NCI-H524 (cell line): ENCODE measurements at regions not wholly inside any gene's neighbourhood (a gene's known extent, or its start where the extent isn't known, plus 50 kb on each side); places are given as distances from the start of the nearest gene placed in this dataset.
"Not testable (repeated sequence)": the region's sequence is repeated elsewhere in the genome, so short reads cannot be mapped to it uniquely, and the experiment has no call there.

Experiments
- DNase-seq, 2 experiments: peaks; one replicate each; lab custom pipeline; 2025; lab: John Stamatoyannopoulos, UW

DNA sequence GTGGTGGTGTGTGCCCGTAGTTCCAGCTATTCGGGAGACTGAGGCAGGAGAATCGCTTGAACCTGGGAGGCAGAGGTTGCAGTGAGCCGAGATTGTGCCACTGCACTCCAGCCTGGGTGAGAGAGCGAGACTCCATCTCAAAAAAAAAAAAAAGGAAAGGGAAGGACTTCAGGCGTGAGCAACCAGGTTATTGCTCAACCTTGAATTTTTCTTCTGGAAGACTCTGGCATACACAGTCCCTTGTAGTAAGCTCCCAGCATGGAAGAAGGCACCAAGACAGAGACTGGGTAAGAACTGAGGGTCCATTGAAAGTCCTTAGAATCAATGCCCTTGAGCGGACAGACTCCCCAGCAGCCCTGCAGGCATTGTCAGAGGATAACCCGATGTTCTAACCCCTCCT lies 75.0 kb downstream of the C9orf50 start:
- not testable (repeated sequence) for DNase-seq

DNA sequence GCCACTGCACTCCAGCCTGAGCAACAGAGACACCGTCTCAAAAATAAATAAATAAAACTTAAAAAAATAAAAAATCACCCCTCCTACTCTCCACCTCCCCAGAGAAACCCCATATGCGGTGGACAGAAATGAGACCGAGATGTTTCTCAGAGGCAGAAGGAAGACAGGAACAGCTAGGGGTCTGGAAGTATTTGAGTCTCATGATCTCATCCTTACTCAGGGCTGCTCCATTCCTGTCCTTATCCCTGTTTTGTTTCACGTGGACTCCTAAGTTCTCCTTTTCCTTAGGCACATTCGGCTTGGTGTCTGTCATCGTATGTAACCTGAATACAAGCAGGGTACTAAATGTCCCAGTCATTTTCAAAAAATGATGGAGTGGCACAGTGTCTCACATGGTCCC lies 76.1 kb downstream of the C9orf50 start:
- no peak for DNase-seq

DNA sequence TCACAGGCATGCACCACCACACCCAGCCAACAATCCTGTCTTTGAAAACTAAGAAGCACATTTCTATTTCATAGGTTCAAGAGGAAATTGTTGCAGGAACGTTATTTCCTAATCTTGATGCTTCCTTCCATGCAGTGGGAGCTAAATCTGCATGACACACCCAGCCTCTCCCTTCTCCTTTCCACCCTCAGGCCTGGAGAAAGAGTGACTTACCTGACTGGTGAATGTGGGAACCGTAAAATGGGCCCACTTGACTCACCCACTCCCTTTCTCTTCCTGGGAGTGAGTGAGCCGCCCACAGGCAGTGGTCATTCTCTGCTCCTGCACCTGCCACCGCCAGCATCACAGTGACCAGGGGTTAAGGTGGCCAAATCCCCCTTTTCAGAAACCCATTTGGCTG lies 78.2 kb downstream of the C9orf50 start:
- no peak for DNase-seq

DNA sequence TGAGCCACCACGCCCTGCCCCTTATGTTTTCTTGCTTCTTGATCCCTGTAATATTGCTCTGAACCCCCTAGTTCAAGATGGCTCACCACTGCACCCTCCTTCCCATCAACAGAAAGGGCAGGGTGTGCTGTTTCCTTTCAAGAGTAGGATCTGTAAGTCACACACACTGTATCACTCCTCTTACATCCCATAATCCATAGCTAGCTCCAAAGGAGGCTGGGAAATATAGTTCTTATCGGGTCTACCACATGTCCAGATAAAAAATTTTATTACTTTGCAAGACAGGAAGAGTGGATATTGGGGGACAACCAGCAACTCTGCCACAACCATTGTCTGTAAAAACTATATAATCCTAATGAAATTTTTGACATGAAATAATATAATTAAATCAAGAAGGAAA lies 79.6 kb downstream of the C9orf50 start:
- no peak for DNase-seq

DNA sequence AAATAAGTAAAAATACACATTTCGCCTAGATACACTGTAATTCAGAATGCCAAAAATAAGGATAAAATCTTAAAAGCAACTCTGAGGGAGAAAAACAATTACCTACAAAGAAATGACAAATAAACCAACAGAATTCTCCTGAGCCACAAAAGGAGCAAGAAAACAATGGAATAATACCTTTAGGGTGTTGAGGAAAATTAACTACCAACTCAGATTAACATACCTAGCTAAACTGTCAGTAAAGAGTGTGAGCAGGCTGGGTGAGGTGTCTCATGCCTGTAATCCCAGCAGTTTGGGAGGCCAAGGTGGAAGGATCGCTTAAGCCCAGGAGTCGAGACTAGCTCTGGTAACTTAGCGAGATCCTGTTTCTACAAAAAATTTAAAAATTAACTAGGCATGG lies 81.5 kb downstream of the C9orf50 start:
- no peak for DNase-seq

DNA sequence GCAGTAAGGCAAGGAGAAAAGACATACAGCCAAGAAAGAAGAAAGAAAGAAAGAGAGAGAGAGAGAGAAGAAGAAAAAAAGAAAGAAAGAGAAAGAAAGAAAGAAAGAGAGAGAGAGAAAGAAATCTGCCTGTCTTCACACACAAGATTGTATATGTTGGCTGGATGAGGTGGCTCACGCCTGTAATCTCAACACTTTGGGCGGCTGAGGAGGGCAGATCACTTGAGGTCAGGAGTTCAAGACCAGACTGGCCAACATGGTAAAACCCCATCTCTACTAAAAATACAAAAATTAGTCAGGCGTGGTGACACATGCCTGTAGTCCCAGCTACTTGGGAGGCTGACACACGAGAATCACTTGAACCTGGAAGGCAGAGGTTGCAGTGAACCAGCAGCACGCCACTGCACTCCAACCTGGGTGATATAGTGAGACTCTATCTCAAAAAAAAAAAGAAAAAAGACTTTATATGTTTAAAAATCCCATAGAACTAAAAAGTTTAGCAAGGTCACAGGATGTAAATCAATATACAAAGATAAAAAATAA lies 89.0 kb downstream of the C9orf50 start:
- not testable (repeated sequence) for DNase-seq

DNA sequence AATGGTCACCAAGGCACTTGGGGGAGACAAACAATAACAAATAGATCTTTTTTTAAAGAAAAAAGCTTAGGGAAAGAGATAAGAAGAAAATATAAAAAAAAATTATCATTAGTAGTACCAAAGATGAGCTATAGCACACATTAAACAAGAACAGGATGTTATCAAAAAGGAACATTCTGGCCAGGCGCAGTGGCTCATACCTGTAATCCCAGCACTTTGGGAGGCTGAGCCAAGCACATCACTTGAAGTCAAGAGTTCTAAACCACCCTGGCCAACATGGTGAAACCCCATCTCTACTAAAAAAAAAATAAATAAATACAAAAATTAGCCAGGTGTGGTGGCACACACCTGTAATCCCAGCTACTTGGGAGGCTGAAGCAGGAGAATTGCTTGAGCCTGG lies 92.9 kb downstream of the C9orf50 start:
- not testable (repeated sequence) for DNase-seq

DNA sequence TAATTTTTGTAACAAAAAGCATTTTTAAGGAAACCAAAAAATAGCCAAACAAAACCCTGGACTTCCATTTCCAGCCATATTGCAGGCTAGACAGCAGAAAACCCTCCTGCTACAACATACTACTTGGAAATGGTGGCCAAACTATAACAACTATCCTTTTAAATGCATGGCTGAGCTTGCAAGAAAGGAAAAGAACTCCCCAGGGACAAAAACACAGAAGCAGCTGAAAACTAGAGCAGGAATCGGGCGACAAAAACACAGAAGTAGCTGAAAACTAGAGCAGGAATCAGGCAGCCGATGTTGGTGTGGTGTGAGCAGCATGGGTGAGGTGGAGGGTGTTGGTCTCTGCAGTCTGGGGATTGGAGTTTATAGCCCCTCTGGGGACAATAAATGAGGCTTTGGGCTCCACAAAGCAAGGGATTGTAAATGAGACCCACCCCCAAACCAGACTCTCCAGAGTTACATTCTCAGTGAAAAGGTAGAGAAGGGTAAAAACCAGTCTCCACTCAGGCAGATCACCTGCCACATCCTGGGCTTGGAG lies 95.2 kb downstream of the C9orf50 start:
- DNase-seq = no peak

DNA sequence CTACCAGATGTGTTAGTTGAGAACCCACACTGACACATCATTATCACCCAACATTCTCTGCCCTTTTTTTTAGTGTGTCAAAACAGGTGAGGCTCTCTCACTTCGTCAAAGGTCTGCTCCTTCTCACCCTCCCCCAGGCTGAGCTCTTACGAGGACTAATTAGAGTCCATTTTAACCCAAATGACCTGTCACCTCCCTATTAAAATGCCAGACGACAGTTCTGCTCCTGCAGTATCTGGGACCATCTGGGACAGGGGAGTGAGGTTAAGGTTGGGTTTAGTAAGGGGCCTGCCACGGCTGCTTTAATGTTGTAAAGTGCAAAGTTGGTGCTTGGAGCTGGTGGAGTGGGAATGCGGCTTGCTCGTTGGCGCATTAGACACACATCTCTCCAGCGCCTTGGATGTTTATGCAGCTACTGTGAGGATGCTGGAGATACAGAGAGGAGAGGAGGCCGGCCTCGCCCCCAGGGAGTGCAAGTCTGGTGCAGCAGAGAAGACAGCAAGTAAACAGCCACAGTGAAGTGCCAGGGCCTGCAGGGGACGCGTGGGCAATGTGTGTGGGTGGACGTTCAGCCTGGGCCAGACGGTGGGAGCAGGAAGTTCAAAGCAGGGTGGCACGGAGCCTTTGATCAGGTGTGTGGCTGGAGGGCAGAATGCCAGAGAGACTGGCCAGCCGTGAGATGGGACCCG lies 96.2 kb downstream of the C9orf50 start:
- DNase-seq = no peak

DNA sequence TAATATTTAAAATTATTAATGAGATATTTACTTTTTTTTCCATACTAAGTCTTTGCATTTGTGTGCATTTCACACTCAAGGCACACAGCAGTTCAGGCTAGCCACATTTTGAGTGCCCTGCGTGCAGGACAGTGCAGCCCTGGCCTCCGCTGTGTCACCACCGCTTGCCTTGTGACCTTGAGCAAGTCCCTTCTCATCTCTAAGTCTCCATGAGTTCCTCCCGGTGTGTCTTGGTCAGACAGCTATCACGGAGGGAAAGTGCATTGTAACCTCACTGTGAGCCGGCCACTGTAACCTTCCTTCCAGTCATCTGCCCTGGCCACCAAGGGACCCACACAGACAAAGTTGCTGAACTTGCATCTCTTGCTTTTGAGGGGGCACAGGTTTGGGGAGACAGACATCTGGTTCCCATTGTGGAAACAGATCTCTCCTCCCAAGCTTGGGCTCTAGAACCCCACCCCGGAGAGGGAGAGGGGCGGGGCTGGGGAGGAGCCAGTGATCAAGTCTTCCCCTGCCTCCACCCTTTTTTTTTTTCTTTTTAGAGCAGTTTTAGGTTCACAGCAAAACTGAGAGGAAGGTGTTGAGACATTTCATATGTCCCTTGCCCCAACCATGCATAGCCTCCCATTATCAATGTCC lies 96.8 kb downstream of the C9orf50 start:
- no peak for DNase-seq

DNA sequence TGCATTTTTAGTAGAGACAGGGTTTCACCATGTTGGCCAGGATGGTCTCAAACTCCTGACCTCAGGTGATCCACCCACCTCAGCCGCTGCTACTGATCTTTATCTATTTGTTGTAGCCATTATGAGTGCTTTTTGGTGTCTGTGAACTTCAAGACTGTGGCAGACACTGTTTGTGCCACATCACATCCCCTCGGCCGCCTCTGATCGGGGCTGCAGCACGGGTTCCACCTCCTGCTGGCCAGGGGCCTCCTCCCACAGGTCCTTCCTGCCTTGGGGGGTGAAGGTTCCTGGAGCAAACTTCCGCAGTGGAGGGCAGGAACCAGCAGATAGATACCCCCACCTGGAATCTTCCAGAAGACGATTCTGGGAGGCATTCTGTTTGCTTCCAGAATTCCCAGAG lies 98.5 kb downstream of the C9orf50 start:
- no peak for DNase-seq

DNA sequence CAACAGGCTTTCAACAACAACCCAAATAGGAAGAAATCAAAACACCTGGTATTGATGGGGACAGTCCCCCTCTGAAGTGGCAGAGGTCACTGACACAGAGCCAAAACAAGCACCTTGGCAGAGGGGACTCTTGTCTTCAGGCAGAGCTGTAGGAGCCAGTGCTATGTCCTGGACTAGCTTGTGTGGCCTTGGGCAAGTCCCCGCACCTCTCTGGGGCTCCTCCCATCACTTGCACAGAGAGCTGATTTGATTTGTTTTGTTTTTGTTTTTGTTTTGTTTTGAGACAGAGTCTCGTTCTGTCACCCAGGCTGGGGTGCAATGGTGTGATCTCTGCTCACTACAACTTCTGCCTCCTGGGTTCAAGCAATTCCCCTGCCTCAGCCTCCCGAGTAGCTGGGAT lies 100.8 kb downstream of the C9orf50 start:
- DNase-seq = no peak

DNA sequence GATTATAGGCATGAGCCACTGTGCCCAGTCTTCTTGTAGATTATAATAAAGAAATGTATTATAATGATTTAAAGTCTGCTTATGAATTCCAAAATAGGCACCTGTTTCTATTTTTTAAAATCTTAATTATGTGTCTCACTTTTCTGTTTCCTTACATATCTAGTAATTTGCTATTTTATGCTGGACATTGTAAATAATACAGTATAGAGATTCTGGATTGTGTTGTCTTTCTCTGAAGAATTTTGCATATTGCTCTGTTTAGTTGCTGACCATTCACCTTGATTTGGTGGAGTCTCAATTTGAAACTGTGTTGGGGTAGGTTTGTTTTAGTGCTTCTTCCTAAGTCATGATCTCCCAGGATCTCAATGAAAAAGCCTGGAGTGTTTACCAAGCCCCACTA lies 102.8 kb downstream of the C9orf50 start:
- DNase-seq = no peak

DNA sequence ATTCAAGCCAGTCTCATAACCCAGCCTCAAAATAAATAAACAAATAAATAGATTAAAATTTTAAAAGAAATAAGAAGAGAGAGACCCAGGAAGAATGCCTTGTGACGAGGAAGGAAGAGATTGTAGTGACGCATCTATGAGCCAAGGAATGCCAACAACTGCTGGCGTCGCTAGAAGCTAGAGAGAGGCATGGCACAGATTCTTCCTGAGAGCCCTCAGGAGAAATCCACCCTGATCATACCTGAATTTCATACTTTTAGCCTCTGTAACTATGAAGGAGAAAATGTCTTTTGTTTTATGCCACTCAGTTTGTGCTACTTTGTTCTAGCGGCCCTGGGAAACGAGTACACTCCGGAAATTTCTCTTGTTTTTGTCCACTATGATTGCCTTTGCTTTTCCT lies 103.9 kb downstream of the C9orf50 start:
- DNase-seq = no peak

DNA sequence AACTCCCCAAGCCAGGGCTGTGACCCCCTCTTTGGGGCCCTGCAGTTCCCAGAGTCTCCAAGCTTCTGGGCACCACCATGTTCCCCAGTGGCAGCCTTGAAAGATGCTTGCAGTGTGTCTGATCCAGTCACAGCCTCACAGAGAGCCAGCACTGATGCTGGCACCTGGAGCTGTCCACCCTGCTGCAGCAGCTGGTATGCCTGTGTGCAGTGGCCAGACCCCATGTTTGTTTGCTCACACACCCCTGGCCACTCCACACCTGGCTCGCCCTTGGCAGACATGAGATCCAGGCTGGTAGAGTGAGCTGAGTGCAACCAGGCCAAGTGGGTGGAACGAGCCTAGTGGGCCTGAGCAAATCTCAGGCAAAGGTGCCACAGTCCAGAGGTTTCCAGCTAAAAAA lies 106.0 kb downstream of the C9orf50 start:
- no peak for DNase-seq

DNA sequence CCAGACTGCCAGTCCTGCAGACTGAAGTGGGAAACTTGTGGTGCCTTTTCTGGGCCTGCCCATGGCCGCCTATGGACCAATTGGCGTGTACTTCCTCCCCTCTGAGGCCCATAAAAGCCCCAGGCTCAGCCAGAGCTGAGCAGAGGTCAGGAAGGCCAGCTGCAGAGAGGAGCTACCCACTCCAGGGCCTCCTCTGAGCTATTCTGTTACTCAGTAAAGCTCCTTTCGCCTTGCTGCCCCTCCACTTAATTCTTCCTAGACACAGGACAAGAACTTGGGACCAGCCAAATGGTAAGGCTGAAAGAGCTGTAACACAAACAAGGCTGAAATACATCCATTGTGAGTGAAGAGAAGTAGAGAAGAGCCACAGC lies 106.4 kb downstream of the C9orf50 start:
- no peak for DNase-seq

DNA sequence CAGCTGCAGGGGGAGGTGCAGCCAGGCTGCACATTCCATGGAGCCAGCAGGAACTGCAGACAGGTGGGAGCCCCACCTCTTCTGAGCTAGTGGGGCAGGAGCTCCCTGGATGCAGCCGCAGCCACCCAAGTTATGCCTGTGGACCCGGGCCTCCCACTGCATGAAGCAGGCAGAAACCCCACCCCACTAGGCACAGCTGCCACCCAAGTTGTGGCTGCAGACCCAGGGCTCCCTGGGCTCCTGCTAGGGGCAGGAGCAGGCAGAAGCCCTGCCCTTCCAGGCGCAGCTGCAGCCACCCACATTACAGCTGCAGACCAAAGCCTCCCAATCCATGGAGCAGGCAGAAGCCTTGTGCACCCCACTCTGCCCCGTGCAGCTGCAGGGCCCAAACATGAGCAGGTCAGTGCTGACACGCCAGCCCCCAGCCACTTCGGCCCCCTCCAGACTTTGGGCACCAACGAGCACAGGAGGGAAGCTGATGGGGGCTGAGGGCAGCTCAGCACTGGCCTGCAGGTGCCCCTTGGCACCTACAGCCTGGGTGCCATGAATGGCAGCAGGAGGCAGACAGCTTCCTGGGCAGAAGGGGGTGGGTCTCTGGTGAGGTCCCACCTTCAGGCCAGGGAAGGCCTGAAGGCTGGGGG lies 106.9 kb downstream of the C9orf50 start:
- no peak for DNase-seq

DNA sequence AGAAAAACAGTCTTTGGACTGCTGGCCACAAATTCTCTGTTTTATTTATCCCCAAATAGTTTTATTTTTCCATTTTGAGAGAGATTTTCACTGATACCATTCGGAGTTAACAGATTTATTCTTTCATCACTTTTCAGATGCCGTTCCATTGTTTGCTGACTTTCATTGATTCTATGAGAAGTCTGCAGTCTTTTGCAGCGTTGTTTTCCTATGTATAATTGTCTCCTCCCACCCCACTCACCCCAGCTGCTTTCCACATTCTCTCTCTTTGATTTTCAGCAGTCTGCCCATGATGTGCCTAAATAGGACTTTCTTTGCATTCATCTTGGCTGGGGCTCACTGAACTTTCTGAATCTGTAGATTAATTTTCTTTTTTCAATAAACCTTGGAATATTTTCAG lies 107.6 kb downstream of the C9orf50 start:
- DNase-seq = no peak

DNA sequence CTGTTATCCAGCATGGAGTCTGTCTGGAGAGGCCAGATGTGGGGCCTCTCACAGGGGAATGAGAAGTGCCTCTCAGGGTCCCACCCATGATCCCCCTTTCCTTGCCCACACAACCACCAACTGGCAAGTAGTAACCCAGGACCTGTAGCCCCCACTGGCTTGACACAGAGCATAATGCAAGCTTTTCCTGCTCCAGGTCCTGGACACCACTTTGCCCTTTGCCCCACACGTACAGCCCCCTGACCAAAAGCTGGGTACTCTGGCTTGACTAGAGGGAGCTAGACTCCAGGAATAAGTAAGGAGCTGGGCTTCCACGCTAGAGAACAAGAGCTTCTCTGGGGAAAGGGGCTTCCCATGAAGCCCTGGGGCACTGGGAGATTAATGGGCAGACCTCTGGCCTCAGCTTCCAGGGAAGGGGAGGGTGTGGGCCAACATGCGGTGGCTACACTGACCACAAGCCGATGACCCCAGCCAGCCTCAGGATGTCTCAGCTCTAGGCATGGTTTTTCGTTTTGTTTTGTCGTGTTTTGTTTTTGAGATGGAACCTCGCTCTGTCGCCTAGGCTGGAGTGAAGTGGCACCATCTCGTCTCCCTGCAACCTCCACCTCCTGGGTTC lies 109.5 kb downstream of the C9orf50 start:
- DNase-seq = no peak

DNA sequence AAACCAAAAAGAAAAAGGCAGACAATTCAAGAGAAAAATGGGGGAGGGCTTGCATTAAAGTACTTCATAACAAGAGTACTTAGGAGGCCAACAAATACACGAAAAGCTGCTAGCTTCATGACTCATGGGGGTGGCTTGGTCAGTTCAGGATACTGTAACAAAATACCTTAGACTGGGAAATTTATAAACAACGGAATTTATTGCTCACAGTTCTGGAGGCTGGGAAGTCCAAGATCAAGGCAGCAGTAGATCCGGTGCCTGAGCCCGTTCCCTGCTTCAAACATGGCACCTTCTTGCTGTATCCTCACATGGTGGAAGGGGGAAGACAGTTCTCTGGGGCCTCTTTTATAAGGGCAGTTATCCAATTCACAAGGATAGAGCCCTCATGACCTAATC lies 111.4 kb downstream of the C9orf50 start:
- DNase-seq = no peak

DNA sequence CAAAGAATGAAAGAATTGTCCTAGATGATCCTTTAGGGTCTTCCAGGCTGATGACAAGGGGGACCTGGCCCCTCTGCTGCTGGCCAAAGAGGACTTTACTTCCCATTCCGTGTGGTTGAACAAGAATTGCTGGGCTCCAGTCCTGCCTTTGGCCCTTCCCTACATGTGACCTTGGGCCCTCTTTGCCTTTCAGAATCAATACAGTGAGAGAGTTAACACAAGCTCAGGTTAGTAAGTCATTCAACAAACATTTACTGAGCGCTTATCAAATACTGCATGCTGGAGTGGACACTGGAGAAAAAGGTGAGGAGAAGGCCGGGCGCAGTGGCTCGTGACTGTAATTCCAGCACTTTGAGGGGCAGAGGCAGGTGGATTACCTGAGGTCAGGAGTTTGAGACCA lies 113.1 kb downstream of the C9orf50 start:
- DNase-seq = no peak

DNA sequence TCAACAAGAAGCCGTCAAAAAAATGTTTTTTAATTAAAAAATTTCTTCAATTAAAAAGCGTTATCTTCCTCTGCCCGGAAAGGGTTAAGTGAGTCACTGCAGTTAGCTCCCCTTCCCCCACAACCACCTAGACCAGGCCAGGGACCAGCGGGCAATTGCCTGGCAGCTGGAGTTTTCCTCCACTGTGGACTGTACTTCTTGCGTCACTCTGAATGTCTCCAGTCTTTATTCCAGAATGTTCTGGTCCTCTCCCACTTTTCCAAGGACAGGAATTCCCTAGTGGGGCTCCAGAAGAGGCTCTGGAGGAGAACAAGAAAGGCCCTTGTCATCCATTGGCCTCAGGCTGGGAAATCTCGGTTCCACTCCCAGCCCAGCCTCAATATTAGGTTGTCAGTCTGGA lies 114.0 kb downstream of the C9orf50 start:
- no peak for DNase-seq

DNA sequence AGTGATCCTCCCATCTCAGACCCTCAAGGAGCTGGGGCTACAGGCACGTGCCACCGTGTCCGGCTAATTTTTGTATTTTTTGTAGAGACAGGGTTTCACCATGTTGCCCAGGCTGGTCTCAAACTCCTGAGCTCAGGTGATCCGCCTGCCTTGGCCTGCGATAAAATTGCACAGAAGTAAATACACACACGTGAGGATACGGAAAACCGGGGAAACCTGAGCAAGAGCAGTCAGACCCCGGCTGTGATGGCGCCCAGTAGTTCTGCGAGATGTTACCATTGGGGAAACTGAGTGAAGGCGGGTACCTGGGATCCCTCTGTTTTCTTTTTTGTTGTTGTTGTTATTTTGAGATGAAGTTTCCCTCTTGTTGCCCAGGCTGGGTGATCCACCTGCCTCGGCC lies 114.9 kb downstream of the C9orf50 start:
- no peak for DNase-seq
